H9 (cell line): ENCODE measurements at regions not wholly inside any gene's neighbourhood (a gene's known extent, or its start where the extent isn't known, plus 50 kb on each side); places are given as distances from the start of the nearest gene placed in this dataset.

ENCODE experiments used
- DNase-seq: peaks from one replicate; pipeline ENCODE4 v3.0.0-alpha.2; 2017
- H2AFZ ChIP-seq: one replicate; pipeline ENCODE4 v1.6.1; 2013; ENCODE audit warnings: mild to moderate bottlenecking, low read length, control low read depth, moderate library complexity
- H2AK5ac ChIP-seq: 2 replicates; pipeline ENCODE4 v1.6.1; 2013; ENCODE audit warnings: low read length, control low read depth, mixed read lengths; ENCODE audit not compliant: insufficient read length
- H2BK120ac ChIP-seq: one replicate; pipeline ENCODE4 v1.6.1; 2013; ENCODE audit warnings: low read depth, mild to moderate bottlenecking, low read length, control low read depth, inconsistent platforms; ENCODE audit not compliant: poor library complexity, severe bottlenecking
- H2BK12ac ChIP-seq: 2 replicates; pipeline ENCODE4 v1.6.1; 2013; ENCODE audit warnings: low read length, control low read depth, mixed read lengths, low read depth; ENCODE audit not compliant: insufficient read length
- H2BK15ac ChIP-seq: 2 replicates; pipeline ENCODE4 v1.6.1; 2013; ENCODE audit warnings: low read depth, low read length, control low read depth
- H2BK20ac ChIP-seq: one replicate; pipeline ENCODE4 v1.6.1; 2013; ENCODE audit warnings: low read depth, mild to moderate bottlenecking, low read length, control low read depth, inconsistent platforms; ENCODE audit not compliant: poor library complexity, severe bottlenecking
- H2BK5ac ChIP-seq: 2 replicates; pipeline ENCODE4 v1.6.1; 2013; ENCODE audit warnings: low read length, control low read depth, mixed read lengths; ENCODE audit not compliant: insufficient read length
- H3K14ac ChIP-seq: 2 replicates; pipeline ENCODE4 v1.6.1; 2013; ENCODE audit warnings: low read length, control low read depth; ENCODE audit not compliant: insufficient read depth
- H3K18ac ChIP-seq: 2 replicates; pipeline ENCODE4 v1.6.1; 2013; ENCODE audit warnings: low read depth, mild to moderate bottlenecking, mixed read lengths, low read length, control low read depth; ENCODE audit not compliant: insufficient read length
- H3K23ac ChIP-seq: 2 replicates; pipeline ENCODE4 v1.6.1; 2013; ENCODE audit warnings: low read length, control low read depth, mixed read lengths, low read depth; ENCODE audit not compliant: insufficient read length
- H3K23me2 ChIP-seq: 2 replicates; pipeline ENCODE4 v1.6.1; 2013; ENCODE audit warnings: low read depth, mild to moderate bottlenecking, mixed read lengths, low read length, control low read depth; ENCODE audit not compliant: insufficient read length, poor library complexity, severe bottlenecking
- H3K27ac ChIP-seq: 2 replicates; pipeline ENCODE4 v1.5.1; 2013; ENCODE audit warnings: low read length, control low read depth, mixed read lengths, low read depth; ENCODE audit not compliant: insufficient read length
- H3K27me3 ChIP-seq: 2 replicates; pipeline ENCODE4 v1.6.1; 2013; ENCODE audit warnings: low read length, control low read depth, inconsistent platforms; ENCODE audit not compliant: insufficient read depth
- H3K4ac ChIP-seq: 2 replicates; pipeline ENCODE4 v1.6.1; 2013; ENCODE audit warnings: low read depth, mild to moderate bottlenecking, control low read depth, inconsistent platforms, low read length, moderate library complexity
- H3K4me1 ChIP-seq: 2 replicates; pipeline ENCODE4 v1.6.1; 2013; ENCODE audit warnings: low read length, control low read depth, inconsistent platforms; ENCODE audit not compliant: insufficient read depth
- H3K4me2 ChIP-seq: 2 replicates; pipeline ENCODE4 v1.6.1; 2013; ENCODE audit warnings: low read length, control low read depth, mixed read lengths; ENCODE audit not compliant: insufficient read length, insufficient read depth
- H3K56ac ChIP-seq: 2 replicates; pipeline ENCODE4 v1.6.1; 2013; ENCODE audit warnings: low read depth, mild to moderate bottlenecking, mixed read lengths, low read length, control low read depth; ENCODE audit not compliant: insufficient read length
- H3K79me1 ChIP-seq: 2 replicates; pipeline ENCODE4 v1.6.1; 2013; ENCODE audit warnings: low read depth, mild to moderate bottlenecking, moderate library complexity, low read length, control low read depth, inconsistent platforms; ENCODE audit not compliant: insufficient read depth, poor library complexity, severe bottlenecking
- H3K79me2 ChIP-seq: 2 replicates; pipeline ENCODE4 v1.6.1; 2013; ENCODE audit warnings: low read length, control low read depth, inconsistent platforms; ENCODE audit not compliant: insufficient read depth
- H3K9ac ChIP-seq: 2 replicates; pipeline ENCODE4 v1.6.1; 2013; ENCODE audit warnings: low read length, control low read depth, mixed read lengths; ENCODE audit not compliant: insufficient read length; ENCODE audit errors: extremely low read depth
- H3K9me3 ChIP-seq: one replicate; pipeline ENCODE4 v1.6.1; 2013; ENCODE audit warnings: low read depth, low read length, inconsistent platforms; ENCODE audit not compliant: control insufficient read depth
- H3T11ph ChIP-seq: one replicate; pipeline ENCODE4 v1.6.1; 2013; ENCODE audit warnings: mild to moderate bottlenecking, low read length, control low read depth, inconsistent platforms
- H4K20me1 ChIP-seq: one replicate; pipeline ENCODE4 v1.6.1; 2013; ENCODE audit not compliant: control insufficient read depth, insufficient read length, insufficient read depth
- H4K5ac ChIP-seq: 2 replicates; pipeline ENCODE4 v1.6.1; 2013; ENCODE audit warnings: low read depth, mild to moderate bottlenecking, mixed read lengths, low read length, control low read depth; ENCODE audit not compliant: insufficient read length
- H4K8ac ChIP-seq: replicated peaks from 2 replicates; pipeline ENCODE4 v1.6.1; 2013; ENCODE audit warnings: low read length, control low read depth, mixed read lengths, low read depth; ENCODE audit not compliant: insufficient read length
- H4K91ac ChIP-seq: 2 replicates; pipeline ENCODE4 v1.6.1; 2013; ENCODE audit warnings: low read depth, mild to moderate bottlenecking, moderate library complexity, mixed read lengths, low read length, control low read depth; ENCODE audit not compliant: insufficient read length
- H3K27ac Mint-ChIP-seq, 3 experiments: 2 replicates in 2 of 3; 3 replicates in 1 of 3; pipeline ENCODE4 v1.8.0; 2020 to 2021; ENCODE audit warnings: mixed read lengths in 3 of 3, mild to moderate bottlenecking in 1 of 3, moderate library complexity in 1 of 3
- H3K27me3 Mint-ChIP-seq: 2 replicates; pipeline ENCODE4 v1.8.0; 2021; ENCODE audit warnings: low read depth, mild to moderate bottlenecking, moderate library complexity, mixed read lengths
- H3K36me3 Mint-ChIP-seq, 3 experiments: 2 replicates in 2 of 3; 3 replicates in 1 of 3; pipeline ENCODE4 v1.8.0; 2020 to 2021; ENCODE audit warnings: low read depth in 3 of 3, mixed read lengths in 3 of 3; ENCODE audit not compliant: insufficient read depth in 1 of 3
- H3K4me1 Mint-ChIP-seq, 2 experiments: 2 replicates each; pipeline ENCODE4 v1.8.0; 2020; ENCODE audit warnings: mixed read lengths in 2 of 2
- H3K4me3 Mint-ChIP-seq, 2 experiments: 2 replicates in 1 of 2; 3 replicates in 1 of 2; pipeline ENCODE4 v1.8.0; 2020 to 2021; ENCODE audit warnings: mild to moderate bottlenecking in 2 of 2, mixed read lengths in 2 of 2, moderate library complexity in 1 of 2
- H3K9me3 Mint-ChIP-seq, 2 experiments: 2 replicates in 1 of 2; 3 replicates in 1 of 2; pipeline ENCODE4 v1.8.0; 2020; ENCODE audit warnings: mild to moderate bottlenecking in 2 of 2, mixed read lengths in 2 of 2, moderate library complexity in 1 of 2
- CTCF ChIP-seq: fragments of 200-600 bp; sonication (generic); conservative IDR thresholded peaks from 3 replicates; pipeline ENCODE4 v1.8.0; 2021; ENCODE audit warnings: antibody characterized with exemption, mild to moderate bottlenecking
- WGBS: extraction: QIAGEN DNeasy Blood & Tissue Kit; methylation state at CpG from one replicate; pipeline ENCODE4 v1.1.7; 2013; ENCODE audit warnings: missing lambda C conversion rate, low lambda C conversion rate, mixed read lengths; ENCODE audit not compliant: insufficient read length; ENCODE audit errors: extremely low coverage; 5-methylcytosine and 5-hydroxymethylcytosine counted together

- no peaks in the 10 kb centered on the region; a peak in 1 of 5 replicates for H3K9me3 Mint-ChIP-seq
- H3K36me3 Mint-ChIP-seq, result no peaks in the 10 kb centered on the region
- Histone ChIP-seq H3K9me3 (no peaks in the 10 kb centered on the region), H3T11ph (no peak overlapping the region), H4K8ac (no peak overlapping the region), H3K23me2 (no peaks in the 10 kb centered on the region), H2BK20ac (no peak overlapping the region), H3K79me2 (no peaks in the 10 kb centered on the region), H2AFZ (no peak overlapping the region), H3K14ac (no peak overlapping the region), H2BK5ac (no peak overlapping the region), H3K9ac (no peak overlapping the region), H3K4me2 (no peak overlapping the region), H3K56ac (no peak overlapping the region), H3K27ac (no peak overlapping the region), H2BK12ac (no peak overlapping the region), H2BK15ac (no peak overlapping the region), H4K5ac (no peak overlapping the region), H4K91ac (no peak overlapping the region), H2AK5ac (no peak overlapping the region), H3K27me3 (no peaks in the 10 kb centered on the region), H3K18ac (no peak overlapping the region), H4K20me1 (no peaks in the 10 kb centered on the region), H2BK120ac (no peak overlapping the region), H3K4ac (no peak overlapping the region), H3K79me1 (no peaks in the 10 kb centered on the region), H3K4me1 (no peaks in the 10 kb centered on the region), H3K23ac (no peak overlapping the region)
- H3K27me3 Mint-ChIP-seq, result no peaks in the 10 kb centered on the region
- no peak for TF ChIP-seq CTCF
- DNase-seq, result no peak
- WGBS, result no CpG with 5 or more reads among the region's 2 CpGs
- H3K27ac Mint-ChIP-seq, result no peak overlapping the region
- H3K4me3 Mint-ChIP-seq, result no peak overlapping the region
- H3K4me1 Mint-ChIP-seq, result peaks cover 4% of the 10 kb centered on the region in 2 experiments; a peak in 2 of 4 replicates
Measured at GRCh38 chr1:221190249-221190648, 311.0 kb downstream of the HLX start.
